HCT116 (cell line): ENCODE measurements at regions not wholly inside any gene's neighbourhood (a gene's known extent, or its start where the extent isn't known, plus 50 kb on each side); places are given as distances from the start of the nearest gene placed in this dataset.

Experiments
- CEBPB ChIP-seq: IDR thresholded peaks from 2 replicates; pipeline ENCODE4 v1.6.1; 2012; ENCODE audit warnings: low read depth
- CTCF ChIP-seq, 3 experiments: fragments of 200-600 bp in 1 of 3; sonication (generic) in 1 of 3; IDR thresholded peaks in 2 of 3; conservative IDR thresholded peaks in 1 of 3; 2 replicates each; pipeline ENCODE4 v1.5.1; 2012 to 2017; ENCODE audit warnings: low read depth in 2 of 3, low read length in 2 of 3, antibody characterized with exemption in 1 of 3, borderline replicate concordance in 1 of 3, control low read depth in 1 of 3, mild to moderate bottlenecking in 1 of 3, mixed read lengths in 1 of 3, mixed run types in 1 of 3, moderate library complexity in 1 of 3; ENCODE audit not compliant: insufficient read depth in 1 of 3
- EZH2phosphoT487 ChIP-seq: fragments of 200-600 bp; IDR thresholded peaks from 2 replicates; pipeline ENCODE4 v1.6.1; 2018; ENCODE audit warnings: antibody characterized with exemption, borderline replicate concordance
- JUND ChIP-seq: IDR thresholded peaks from 2 replicates; pipeline ENCODE4 v1.6.1; 2012
- POLR2A ChIP-seq: IDR thresholded peaks from 2 replicates; pipeline ENCODE4 v1.7.0; 2011; ENCODE audit warnings: borderline replicate concordance; ENCODE audit not compliant: insufficient read depth, insufficient read length; ENCODE audit errors: extremely low read depth
- POLR2AphosphoS5 ChIP-seq: IDR thresholded peaks from 2 replicates; pipeline ENCODE4 v1.6.1; 2011; ENCODE audit warnings: mild to moderate bottlenecking, low read depth, low read length, moderate library complexity
- RAD21 ChIP-seq: IDR thresholded peaks from 2 replicates; pipeline ENCODE4 v1.6.1; 2012; ENCODE audit warnings: low read depth, mild to moderate bottlenecking
- SIN3A ChIP-seq: IDR thresholded peaks from 2 replicates; pipeline ENCODE4 v1.6.1; 2012; ENCODE audit warnings: low read depth
- SP1 ChIP-seq: IDR thresholded peaks from 2 replicates; pipeline ENCODE4 v1.6.1; 2012; ENCODE audit warnings: low read depth
- SRF ChIP-seq: IDR thresholded peaks from 2 replicates; pipeline ENCODE4 v1.6.1; 2012; ENCODE audit warnings: low read depth
- YY1 ChIP-seq: IDR thresholded peaks from 2 replicates; pipeline ENCODE4 v1.6.1; 2011; ENCODE audit warnings: low read length, low read depth, moderate library complexity, mild to moderate bottlenecking; ENCODE audit not compliant: insufficient replicate concordance; ENCODE audit errors: extremely low read depth
- ZFX ChIP-seq: fragments of 450-650 bp; IDR thresholded peaks from 2 replicates; pipeline ENCODE4 v1.6.1; 2017
- TF ChIP-seq, protein P1 (sequence below): IDR thresholded peaks from 2 replicates; pipeline ENCODE4 v1.6.1; 2012
- TF ChIP-seq, protein P2 (sequence below): IDR thresholded peaks from 2 replicates; pipeline ENCODE4 v1.6.1; 2011; ENCODE audit warnings: mild to moderate bottlenecking, low read length, moderate library complexity; ENCODE audit not compliant: insufficient replicate concordance; ENCODE audit errors: extremely low read depth

- no peak for TF ChIP-seq POLR2A
- no peak for TF ChIP-seq RAD21
- TF ChIP-seq JUND = no peak
- no peak for TF ChIP-seq POLR2AphosphoS5
- no peak for TF ChIP-seq CTCF (IDR thresholded peaks at IDR 0.05 in 2 of 3, conservative IDR thresholded peaks at IDR 0.05 in 1 of 3; ENCODE audit: borderline replicate concordance in 1 of 3, insufficient read depth in 1 of 3, low read depth in 2 of 3, low read length in 2 of 3)
- no peak for TF ChIP-seq SRF
- no peak for TF ChIP-seq SP1
- TF ChIP-seq CEBPB = no peak
- no peak for TF ChIP-seq YY1
- TF ChIP-seq, protein P1, sequence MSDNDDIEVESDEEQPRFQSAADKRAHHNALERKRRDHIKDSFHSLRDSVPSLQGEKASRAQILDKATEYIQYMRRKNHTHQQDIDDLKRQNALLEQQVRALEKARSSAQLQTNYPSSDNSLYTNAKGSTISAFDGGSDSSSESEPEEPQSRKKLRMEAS = no peak
- TF ChIP-seq, protein P2, sequence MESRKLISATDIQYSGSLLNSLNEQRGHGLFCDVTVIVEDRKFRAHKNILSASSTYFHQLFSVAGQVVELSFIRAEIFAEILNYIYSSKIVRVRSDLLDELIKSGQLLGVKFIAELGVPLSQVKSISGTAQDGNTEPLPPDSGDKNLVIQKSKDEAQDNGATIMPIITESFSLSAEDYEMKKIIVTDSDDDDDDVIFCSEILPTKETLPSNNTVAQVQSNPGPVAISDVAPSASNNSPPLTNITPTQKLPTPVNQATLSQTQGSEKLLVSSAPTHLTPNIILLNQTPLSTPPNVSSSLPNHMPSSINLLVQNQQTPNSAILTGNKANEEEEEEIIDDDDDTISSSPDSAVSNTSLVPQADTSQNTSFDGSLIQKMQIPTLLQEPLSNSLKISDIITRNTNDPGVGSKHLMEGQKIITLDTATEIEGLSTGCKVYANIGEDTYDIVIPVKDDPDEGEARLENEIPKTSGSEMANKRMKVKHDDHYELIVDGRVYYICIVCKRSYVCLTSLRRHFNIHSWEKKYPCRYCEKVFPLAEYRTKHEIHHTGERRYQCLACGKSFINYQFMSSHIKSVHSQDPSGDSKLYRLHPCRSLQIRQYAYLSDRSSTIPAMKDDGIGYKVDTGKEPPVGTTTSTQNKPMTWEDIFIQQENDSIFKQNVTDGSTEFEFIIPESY = no peak
- TF ChIP-seq ZFX = no peak
- no peak for TF ChIP-seq SIN3A
- no peak for TF ChIP-seq EZH2phosphoT487
Measured at GRCh38 chr18:64799376-64799775, 650.5 kb upstream of the LINC00305 start.
